22Rv1 (cell line): ENCODE measurements at regions not wholly inside any gene's neighbourhood (a gene's known extent, or its start where the extent isn't known, plus 50 kb on each side); places are given as distances from the start of the nearest gene placed in this dataset.

Experiments
- H3K27ac ChIP-seq: fragments of 450-650 bp; 2 replicates; pipeline ENCODE4 v1.5.1; 2017
- ZFX ChIP-seq: fragments of 450-650 bp; IDR thresholded peaks from 2 replicates; pipeline ENCODE4 v1.6.1; 2017; ENCODE audit warnings: antibody characterized with exemption, borderline replicate concordance
- TF ChIP-seq, protein P1 (sequence below): fragments of 450-650 bp; IDR thresholded peaks from 2 replicates; pipeline ENCODE4 v1.5.1; 2017; ENCODE audit warnings: mild to moderate bottlenecking

- no peak overlapping the region for H3K27ac ChIP-seq
- no peak for TF ChIP-seq ZFX
- TF ChIP-seq, protein P1, sequence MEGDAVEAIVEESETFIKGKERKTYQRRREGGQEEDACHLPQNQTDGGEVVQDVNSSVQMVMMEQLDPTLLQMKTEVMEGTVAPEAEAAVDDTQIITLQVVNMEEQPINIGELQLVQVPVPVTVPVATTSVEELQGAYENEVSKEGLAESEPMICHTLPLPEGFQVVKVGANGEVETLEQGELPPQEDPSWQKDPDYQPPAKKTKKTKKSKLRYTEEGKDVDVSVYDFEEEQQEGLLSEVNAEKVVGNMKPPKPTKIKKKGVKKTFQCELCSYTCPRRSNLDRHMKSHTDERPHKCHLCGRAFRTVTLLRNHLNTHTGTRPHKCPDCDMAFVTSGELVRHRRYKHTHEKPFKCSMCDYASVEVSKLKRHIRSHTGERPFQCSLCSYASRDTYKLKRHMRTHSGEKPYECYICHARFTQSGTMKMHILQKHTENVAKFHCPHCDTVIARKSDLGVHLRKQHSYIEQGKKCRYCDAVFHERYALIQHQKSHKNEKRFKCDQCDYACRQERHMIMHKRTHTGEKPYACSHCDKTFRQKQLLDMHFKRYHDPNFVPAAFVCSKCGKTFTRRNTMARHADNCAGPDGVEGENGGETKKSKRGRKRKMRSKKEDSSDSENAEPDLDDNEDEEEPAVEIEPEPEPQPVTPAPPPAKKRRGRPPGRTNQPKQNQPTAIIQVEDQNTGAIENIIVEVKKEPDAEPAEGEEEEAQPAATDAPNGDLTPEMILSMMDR: no peak
These were observed 153.6 kb downstream of the KATNIP start for GRCh38 chr16:27703545-27703944.

DNA sequence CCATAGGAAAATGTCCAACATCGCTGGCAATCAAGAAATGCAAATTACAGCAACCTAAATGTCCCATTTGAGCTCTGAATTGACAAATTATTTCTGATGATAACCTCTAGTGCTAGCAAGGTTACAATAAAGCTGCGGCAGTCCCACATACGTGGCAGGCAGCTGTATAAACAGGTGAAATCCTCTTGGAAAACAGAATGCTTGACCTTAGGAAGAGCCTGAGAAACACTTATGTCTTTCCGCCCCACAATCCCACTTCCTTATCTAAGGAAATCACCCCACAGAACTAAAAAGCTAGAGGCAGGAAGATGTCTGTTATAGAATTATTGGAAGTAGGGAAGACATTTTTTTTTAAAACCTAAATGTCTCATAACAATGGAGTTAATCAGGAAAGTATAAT lies 154.3 kb downstream of the KATNIP start:
- no peak for TF ChIP-seq ZFX
- TF ChIP-seq, protein P1: no peak
- H3K27ac ChIP-seq: no peak overlapping the region

DNA sequence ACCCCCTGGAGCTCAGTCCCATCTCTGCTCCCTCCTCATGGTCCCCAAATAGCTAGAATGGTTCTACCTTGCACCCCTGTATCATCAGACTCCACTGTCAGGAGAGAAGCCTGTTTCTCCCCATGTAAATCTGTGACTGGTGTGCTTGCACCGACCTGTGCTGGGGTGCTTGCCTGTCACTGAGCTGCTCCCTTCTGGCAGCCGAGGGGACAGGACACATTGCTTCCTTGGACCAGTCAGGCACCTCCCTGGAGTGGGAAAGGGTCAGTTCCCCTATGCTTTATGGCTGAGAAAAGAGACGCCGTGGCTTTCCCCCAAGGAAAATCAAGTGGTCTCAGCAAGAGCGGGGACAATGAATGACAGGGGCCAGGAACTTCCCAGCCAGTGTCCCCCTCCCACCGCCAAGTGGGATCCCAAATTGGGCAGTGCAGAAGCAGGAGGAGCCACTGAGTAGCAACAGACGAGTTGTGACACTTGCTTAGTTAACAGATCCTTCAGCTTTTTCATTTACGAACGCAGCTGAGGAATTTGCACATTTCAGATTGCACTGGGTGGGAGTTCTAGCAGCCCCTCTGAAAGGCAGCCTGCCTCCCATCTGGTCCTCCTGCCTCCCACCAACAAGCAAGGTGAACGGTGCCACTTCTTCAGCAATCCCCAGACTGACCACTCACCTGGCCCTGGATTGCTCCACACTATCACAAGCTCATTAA lies 156.4 kb downstream of the KATNIP start:
- TF ChIP-seq ZFX: no peak
- TF ChIP-seq, protein P1: no peak
- H3K27ac ChIP-seq: no peak overlapping the region

GRCh38 chr16:27706866-27707685 lies 157.1 kb downstream of the KATNIP start:
- no peak overlapping the region for H3K27ac ChIP-seq
- no peak for TF ChIP-seq ZFX
- TF ChIP-seq, protein P1: no peak

DNA sequence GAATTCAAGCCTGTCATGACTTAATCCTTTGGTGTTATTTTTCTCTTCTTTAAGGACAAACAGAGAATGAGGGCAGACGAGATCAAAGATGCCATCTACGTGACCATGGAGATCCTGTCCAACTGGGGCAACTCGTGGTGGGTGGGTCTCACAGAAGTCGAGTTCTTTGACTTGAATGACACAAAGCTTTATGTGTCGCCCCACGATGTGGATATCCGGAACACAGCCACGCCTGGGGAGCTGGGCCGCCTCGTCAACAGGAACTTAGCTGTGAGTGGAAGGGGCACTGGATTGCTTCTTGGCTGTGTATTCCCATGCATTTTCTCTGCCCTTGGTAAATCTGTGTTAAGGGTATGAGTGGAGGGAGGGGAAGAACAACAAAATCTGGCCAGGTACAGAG lies 158.7 kb downstream of the KATNIP start:
- H3K27ac ChIP-seq: no peak overlapping the region
- no peak for TF ChIP-seq ZFX
- TF ChIP-seq, protein P1: no peak

GRCh38 chr16:27712251-27712711 lies 162.3 kb downstream of the KATNIP start:
- no peak overlapping the region for H3K27ac ChIP-seq
- TF ChIP-seq, protein P1: no peak
- no peak for TF ChIP-seq ZFX

DNA sequence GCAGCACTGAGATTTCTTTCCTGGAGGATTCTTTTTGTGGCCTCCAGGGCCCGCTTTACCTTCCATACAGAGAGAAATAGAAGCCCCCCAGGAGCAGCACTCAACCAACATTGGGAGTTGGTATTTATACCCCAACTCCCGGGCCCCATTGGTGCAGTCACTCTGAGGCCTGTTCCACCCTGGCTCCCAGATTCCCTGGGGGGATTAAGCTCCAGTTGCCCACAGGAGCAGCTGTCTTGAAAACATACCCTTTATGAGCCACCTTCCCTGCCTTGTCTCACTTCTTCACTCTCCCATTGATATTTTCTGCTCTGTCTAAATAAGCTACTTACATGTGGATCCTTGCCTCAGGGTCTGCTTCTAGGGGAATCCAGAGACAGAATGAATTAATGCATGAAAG lies 167.8 kb downstream of the KATNIP start:
- no peak overlapping the region for H3K27ac ChIP-seq
- no peak for TF ChIP-seq ZFX
- TF ChIP-seq, protein P1: no peak
